Stimulated activated naive B cell treated with anti-CD40 and anti-IgM and Interleukin-4, amounts not matched to agents 10 μg/mL and 1 μg/mL and 100 μg/mL, for 72 hours (primary cell): ENCODE measurements at regions not wholly inside any gene's neighbourhood (a gene's known extent, or its start where the extent isn't known, plus 50 kb on each side); places are given as distances from the start of the nearest gene placed in this dataset.
"Not testable (repeated sequence)": the region's sequence is repeated elsewhere in the genome, so short reads cannot be mapped to it uniquely, and the experiment has no call there.

Source experiments
- ATAC-seq, 2 donors: fragments of 150-1000 bp; cut with Tn5 transposase; replicated peaks; 2 replicates each; pipeline ENCODE4 v1.10.0; 2021; ENCODE audit warnings: moderate library complexity in 1 of 2
- DNase-seq: peaks from one replicate; pipeline ENCODE4 v3.0.0; 2021
- H3K27ac Mint-ChIP-seq: one replicate; pipeline ENCODE4 v1.8.0; 2022; ENCODE audit warnings: mild to moderate bottlenecking, mixed read lengths
- H3K27me3 Mint-ChIP-seq, 2 donors: one replicate each; pipeline ENCODE4 v1.8.0; 2022; ENCODE audit warnings: mixed read lengths in 2 of 2
- H3K36me3 Mint-ChIP-seq, 2 donors: one replicate each; pipeline ENCODE4 v1.8.0; 2022; ENCODE audit warnings: mixed read lengths in 2 of 2, mild to moderate bottlenecking in 1 of 2
- H3K4me1 Mint-ChIP-seq, 2 donors: one replicate each; pipeline ENCODE4 v1.8.0; 2022; ENCODE audit warnings: mixed read lengths in 2 of 2, mild to moderate bottlenecking in 1 of 2
- H3K4me3 Mint-ChIP-seq, 2 donors: one replicate each; pipeline ENCODE4 v1.8.0; 2022; ENCODE audit warnings: mild to moderate bottlenecking in 2 of 2, mixed read lengths in 2 of 2, moderate library complexity in 1 of 2
- H3K9me3 Mint-ChIP-seq, 2 donors: one replicate each; pipeline ENCODE4 v1.8.0; 2022; ENCODE audit warnings: mixed read lengths in 2 of 2, mild to moderate bottlenecking in 1 of 2

DNA sequence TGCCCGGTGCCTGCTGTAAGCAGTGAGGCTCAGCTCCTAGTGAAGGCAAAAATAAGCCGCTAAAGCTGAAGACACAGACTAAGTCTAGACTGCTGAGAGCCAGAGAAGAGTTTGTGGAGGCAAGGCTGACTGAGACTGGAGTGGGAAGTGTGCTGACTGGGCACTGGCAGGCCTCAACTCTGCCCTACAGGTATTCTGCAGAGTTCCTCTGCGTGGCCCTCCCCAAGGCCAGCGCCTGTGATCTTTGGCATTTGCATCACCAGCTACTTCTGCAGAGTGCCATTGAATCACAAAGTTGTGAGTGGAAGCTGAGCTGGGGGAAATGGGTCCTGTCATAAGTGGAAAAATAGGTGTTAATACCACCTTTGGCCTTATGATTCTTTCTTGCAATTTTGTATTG is 905.7 kb downstream of the PLA2G4A start:
- H3K4me3 Mint-ChIP-seq: no peak overlapping the region

DNA sequence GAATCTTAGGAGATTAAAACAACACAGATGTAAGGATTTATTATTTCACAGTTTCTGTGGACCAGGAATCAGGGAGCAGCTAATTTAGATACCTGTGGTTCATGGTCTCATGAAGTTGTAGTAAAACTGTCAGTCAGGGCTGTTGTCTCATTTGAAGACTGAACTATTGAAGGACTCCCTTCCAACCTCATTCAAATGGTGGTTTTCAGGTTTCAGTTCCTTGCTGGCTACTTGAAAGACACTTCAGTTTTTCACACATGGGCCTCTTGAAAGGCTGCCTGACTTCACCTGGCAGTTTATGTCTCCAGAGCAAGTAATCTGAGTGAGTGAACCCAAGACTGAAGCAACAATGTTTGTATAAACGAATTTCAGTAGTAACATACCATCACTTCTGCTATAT is 915.9 kb downstream of the PLA2G4A start:
- DNase-seq: no peak
- peak; percentile 34 to 48 for ATAC-seq
- Mint-ChIP-seq H3K36me3 (no peaks in the 10 kb centered on the region), H3K27me3 (no peaks in the 10 kb centered on the region), H3K27ac (no peak overlapping the region), H3K4me3 (no peak overlapping the region), H3K9me3 (no peaks in the 10 kb centered on the region), H3K4me1 (no peaks in the 10 kb centered on the region)

More for the DNA sequence above, 905.7 kb downstream of the PLA2G4A start:
- Mint-ChIP-seq H3K27me3 (no peaks in the 10 kb centered on the region), H3K4me1 (no peaks in the 10 kb centered on the region), H3K9me3 (peaks cover 0 to 4% of the 10 kb centered on the region in 2 donors), H3K27ac (no peak overlapping the region), H3K36me3 (no peaks in the 10 kb centered on the region)
- DNase-seq (no peak), ATAC-seq (no peak)

DNA sequence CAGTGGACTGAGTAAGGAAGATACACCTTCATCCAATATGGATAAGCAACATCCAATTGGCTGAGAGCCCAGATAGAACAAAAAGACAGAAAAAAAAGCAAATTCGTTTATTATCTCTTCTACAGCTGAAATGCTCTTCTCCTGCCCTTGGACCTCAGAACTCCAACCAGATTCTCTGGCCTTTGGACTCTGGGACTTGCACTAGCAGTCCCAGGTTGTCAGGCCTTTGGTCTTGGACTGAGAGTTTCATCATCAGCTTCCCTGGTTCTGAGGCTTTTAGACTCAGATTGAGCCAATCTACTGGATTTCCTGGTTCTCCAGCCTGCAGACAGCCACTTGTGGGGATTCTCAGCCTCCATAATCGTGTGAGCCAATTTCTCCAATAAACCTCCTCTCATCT is 926.8 kb downstream of the PLA2G4A start:
- no peaks in the 10 kb centered on the region for H3K27me3 Mint-ChIP-seq
- no peak overlapping the region for H3K4me3 Mint-ChIP-seq
- no peaks in the 10 kb centered on the region for H3K36me3 Mint-ChIP-seq
- DNase-seq (no peak), ATAC-seq (no peak)
- no peaks in the 10 kb centered on the region for H3K4me1 Mint-ChIP-seq
- no peak overlapping the region for H3K27ac Mint-ChIP-seq
- peaks cover 0 to 4% of the 10 kb centered on the region in 2 donors for H3K9me3 Mint-ChIP-seq

DNA sequence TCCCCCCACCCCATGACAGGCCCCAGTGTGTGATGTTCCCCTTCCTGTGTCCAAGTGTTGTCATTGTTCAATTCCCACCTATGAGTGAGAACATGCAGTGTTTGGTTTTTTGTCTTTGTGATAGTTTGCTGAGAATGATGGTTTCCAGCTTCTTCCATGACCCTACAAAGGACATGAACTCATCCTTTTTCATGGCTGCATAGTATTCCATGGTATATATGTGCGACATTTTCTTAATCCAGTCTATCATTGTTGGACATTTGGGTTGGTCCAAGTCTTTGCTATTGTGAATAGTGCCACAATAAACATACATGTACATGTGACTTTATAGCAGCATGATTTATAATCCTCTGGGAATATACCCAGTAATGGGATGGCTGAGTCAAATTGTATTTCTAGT is 927.9 kb downstream of the PLA2G4A start:
- DNase-seq, H3K4me3 Mint-ChIP-seq, H3K9me3 Mint-ChIP-seq, H3K27me3 Mint-ChIP-seq, H3K36me3 Mint-ChIP-seq, H3K27ac Mint-ChIP-seq, ATAC-seq, H3K4me1 Mint-ChIP-seq: not testable (repeated sequence)

DNA sequence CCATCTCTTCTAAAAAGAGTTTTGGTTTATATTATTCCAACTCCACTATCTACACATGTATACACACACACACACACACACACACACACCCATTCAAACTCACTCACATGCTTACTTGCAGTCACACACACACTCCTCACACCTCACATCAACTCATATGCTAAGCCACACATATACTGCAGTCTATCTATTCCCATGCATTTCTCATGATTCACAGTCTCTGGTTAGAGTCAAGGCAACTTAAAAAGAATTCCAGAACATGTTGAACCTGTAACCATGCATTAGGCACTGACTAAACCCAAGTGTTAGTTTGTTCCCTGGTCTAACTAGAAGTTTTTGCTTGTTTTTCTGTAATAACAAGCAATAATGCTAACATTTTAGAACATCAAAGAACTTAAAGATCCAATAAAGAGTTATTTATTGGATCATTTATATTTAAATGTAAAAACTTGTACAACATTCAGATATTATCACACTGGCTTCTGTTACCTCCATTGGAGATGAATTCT is 931.1 kb downstream of the PLA2G4A start:
- DNase-seq: no peak
- no peak for ATAC-seq
- Mint-ChIP-seq H3K27me3 (no peaks in the 10 kb centered on the region), H3K27ac (no peak overlapping the region), H3K4me1 (no peaks in the 10 kb centered on the region), H3K36me3 (no peaks in the 10 kb centered on the region), H3K4me3 (no peak overlapping the region), H3K9me3 (peaks cover 0 to 3% of the 10 kb centered on the region in 2 donors)

DNA sequence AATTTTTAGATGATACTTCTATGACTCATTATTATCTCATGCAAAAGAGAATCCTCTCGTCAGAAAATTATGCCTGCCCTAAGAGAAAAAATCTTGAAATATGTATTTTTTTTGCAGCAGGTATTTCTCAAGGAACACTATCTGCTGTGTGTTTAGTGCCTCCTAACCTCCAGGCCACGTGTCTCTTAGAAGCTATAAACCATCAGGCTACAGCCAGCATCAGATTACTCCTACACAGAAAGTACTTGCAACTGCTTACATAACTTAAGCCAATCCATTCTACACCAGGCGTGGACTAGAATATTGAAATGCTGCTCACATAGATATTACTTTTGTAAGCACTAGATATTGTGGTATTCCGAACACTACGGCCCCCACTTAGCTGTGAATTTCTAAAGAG is 933.4 kb downstream of the PLA2G4A start:
- Mint-ChIP-seq H3K27ac (no peak overlapping the region), H3K4me1 (no peaks in the 10 kb centered on the region), H3K4me3 (no peak overlapping the region), H3K27me3 (no peaks in the 10 kb centered on the region), H3K36me3 (no peaks in the 10 kb centered on the region), H3K9me3 (peaks cover 0 to 2% of the 10 kb centered on the region in 2 donors)
- DNase-seq (no peak), ATAC-seq (no peak)

DNA sequence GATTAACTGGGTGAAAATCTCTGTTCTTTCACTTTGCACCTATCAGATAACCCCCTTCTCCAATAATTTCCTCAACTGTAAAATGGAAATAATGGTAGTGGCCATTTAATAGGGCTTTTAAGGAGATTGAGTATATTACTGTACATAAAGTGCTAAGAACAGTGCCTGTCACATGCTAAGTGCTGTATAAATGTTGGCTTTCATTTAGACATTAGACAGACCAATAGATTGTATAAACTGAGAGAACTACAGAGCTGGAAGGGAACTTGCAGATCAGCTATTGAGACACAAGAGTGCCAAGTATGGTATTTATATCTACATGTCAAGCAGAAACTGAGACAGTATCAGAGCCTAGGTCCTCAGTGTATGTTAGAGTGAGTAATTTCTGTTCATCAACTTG is 934.7 kb downstream of the PLA2G4A start:
- Mint-ChIP-seq H3K27ac (no peak overlapping the region), H3K4me3 (no peak overlapping the region), H3K27me3 (no peaks in the 10 kb centered on the region), H3K36me3 (no peaks in the 10 kb centered on the region), H3K9me3 (peaks cover 0 to 3% of the 10 kb centered on the region in 2 donors), H3K4me1 (no peaks in the 10 kb centered on the region)
- ATAC-seq (no peak), DNase-seq (no peak)

DNA sequence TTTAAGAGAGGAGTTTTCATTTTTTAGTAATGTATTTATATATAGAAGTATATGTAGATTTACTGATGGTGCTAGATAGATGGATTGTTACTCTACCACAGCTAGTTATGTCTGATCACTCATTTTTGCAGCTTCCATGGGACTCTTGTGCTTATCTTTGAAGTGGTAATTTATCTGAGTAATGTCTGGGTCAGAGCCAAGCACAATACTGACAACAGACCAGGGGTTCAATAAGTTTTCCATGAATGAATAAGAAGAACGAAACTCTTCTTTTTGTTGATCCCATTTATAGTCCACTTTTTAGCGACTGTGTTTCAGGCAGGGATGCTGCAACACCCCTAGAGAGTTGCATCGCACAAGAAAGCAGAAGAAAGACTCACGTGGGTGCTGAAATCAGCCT is 935.2 kb downstream of the PLA2G4A start:
- no peaks in the 10 kb centered on the region for H3K27me3 Mint-ChIP-seq
- H3K4me3 Mint-ChIP-seq: no peak overlapping the region
- H3K4me1 Mint-ChIP-seq: no peaks in the 10 kb centered on the region
- no peak for DNase-seq
- no peaks in the 10 kb centered on the region for H3K36me3 Mint-ChIP-seq
- H3K9me3 Mint-ChIP-seq: peaks cover 0 to 3% of the 10 kb centered on the region in 2 donors
- no peak for ATAC-seq
- no peak overlapping the region for H3K27ac Mint-ChIP-seq

DNA sequence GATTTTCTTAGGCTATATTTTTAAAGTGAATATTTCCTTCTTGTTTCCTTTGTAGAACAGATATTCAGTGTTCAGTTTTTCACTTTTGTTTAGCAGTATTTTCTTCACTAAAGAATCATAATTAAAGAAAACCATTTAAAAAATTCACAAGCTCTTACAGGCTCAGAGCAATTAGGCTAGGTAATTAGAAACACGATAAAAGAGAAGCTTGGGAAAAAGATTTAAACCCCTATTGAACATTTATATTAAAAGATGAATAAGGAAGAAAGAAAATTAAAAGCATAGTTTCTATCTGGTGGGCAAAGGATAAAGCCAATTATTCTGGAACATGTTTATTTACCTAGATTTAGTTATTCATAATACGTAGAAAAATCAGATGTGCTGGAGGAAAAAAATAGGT is 942.6 kb downstream of the PLA2G4A start:
- no peak overlapping the region for H3K4me3 Mint-ChIP-seq
- no peak overlapping the region for H3K27ac Mint-ChIP-seq
- DNase-seq (no peak), ATAC-seq (no peak)
- no peaks in the 10 kb centered on the region for H3K27me3 Mint-ChIP-seq
- no peaks in the 10 kb centered on the region for H3K36me3 Mint-ChIP-seq
- H3K4me1 Mint-ChIP-seq: no peaks in the 10 kb centered on the region
- peaks cover 5% of the 10 kb centered on the region in 2 donors for H3K9me3 Mint-ChIP-seq

DNA sequence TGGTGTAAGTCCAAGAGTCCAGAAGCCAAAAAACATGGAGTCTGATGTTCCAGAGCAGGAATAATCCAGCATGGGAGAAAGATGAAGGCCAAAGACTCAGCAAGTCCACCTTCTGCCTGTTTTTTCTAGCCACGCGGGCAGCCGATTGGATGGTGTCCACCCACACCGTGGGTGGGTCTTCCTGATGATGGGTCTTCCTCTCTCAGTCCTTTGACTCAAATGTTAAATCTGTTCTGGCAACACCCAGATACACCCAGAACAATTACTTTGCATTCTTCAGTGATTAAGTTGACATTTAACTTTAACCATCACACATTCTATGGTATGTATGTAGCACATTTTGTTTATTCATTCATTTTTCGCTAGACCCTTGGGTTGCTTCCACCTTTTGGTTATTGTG is 944.4 kb downstream of the PLA2G4A start:
- ATAC-seq (no peak), DNase-seq (no peak)
- no peak overlapping the region for H3K27ac Mint-ChIP-seq
- no peaks in the 10 kb centered on the region for H3K4me1 Mint-ChIP-seq
- peaks cover 2 to 5% of the 10 kb centered on the region in 2 donors for H3K9me3 Mint-ChIP-seq
- no peaks in the 10 kb centered on the region for H3K36me3 Mint-ChIP-seq
- no peak overlapping the region for H3K4me3 Mint-ChIP-seq
- no peaks in the 10 kb centered on the region for H3K27me3 Mint-ChIP-seq

DNA sequence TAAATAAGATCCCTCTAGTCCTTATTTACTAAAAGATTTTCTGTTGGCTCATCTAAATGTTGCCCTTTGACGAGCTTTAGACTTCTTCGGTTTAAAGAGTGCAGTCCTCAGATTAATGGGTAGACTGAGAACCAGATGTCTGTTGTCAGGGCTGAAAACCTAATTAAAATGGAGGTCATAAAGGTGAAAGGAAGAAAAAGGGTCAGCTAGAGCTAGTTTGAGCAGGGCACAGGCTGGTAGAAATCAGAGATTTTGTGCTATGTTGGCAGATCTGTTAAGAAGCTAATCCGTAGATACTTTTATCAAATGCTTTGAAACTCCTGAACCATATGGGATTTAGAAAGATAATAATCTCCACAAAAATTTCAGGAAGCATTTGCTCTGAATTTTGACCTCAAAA is 959.0 kb downstream of the PLA2G4A start:
- DNase-seq: no peak
- no peak overlapping the region for H3K4me3 Mint-ChIP-seq
- no peaks in the 10 kb centered on the region for H3K27me3 Mint-ChIP-seq
- ATAC-seq: no peak
- H3K36me3 Mint-ChIP-seq: no peaks in the 10 kb centered on the region
- H3K4me1 Mint-ChIP-seq: no peaks in the 10 kb centered on the region
- no peak overlapping the region for H3K27ac Mint-ChIP-seq
- H3K9me3 Mint-ChIP-seq: peaks cover 2 to 3% of the 10 kb centered on the region in 2 donors

DNA sequence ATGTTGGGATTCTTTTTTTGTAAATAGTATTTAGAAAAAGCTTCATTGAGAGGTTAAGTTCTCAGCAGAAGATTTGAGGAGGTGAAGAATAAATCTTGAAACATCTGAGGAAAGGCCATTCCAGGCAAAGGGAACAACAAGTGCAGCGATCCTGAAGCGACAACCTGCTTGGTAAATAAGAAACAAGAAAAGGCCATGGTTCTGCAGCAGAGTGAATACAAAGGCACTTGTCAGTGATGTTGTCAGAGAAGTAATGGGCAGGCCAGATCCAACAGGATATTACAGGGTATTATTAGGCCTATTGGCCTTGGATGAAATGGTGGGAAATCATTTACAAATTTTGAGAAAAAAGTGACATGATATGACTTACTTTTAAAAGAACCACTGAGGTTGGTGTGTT is 960.0 kb downstream of the PLA2G4A start:
- H3K27me3 Mint-ChIP-seq: no peaks in the 10 kb centered on the region
- H3K27ac Mint-ChIP-seq: no peak overlapping the region
- ATAC-seq (no peak), DNase-seq (no peak)
- H3K4me1 Mint-ChIP-seq: no peaks in the 10 kb centered on the region
- no peak overlapping the region for H3K4me3 Mint-ChIP-seq
- no peaks in the 10 kb centered on the region for H3K36me3 Mint-ChIP-seq
- peaks cover 3 to 5% of the 10 kb centered on the region in 2 donors for H3K9me3 Mint-ChIP-seq

DNA sequence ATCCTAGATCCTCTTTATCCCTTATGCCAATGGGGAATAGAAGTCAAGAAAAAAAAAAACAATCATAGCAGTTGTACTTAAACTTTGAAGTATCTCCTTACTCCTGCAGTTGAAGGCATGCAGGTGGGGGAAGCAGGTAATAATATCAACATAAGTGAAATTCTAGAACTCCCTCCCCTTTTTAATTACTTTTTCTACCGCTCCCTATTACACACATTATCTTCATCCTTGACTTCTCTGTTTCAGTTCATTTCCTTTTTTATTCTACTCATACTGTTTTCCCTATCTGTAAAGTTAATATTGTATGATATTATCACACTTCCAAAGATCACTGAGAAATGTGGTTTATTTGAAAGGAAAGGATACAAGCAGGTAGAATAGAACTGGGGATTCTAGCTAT is 962.0 kb downstream of the PLA2G4A start:
- no peaks in the 10 kb centered on the region for H3K4me1 Mint-ChIP-seq
- ATAC-seq: no peak
- DNase-seq: no peak
- no peak overlapping the region for H3K4me3 Mint-ChIP-seq
- no peaks in the 10 kb centered on the region for H3K27me3 Mint-ChIP-seq
- H3K9me3 Mint-ChIP-seq: peaks cover 3 to 5% of the 10 kb centered on the region in 2 donors
- H3K36me3 Mint-ChIP-seq: no peaks in the 10 kb centered on the region
- H3K27ac Mint-ChIP-seq: no peak overlapping the region

DNA sequence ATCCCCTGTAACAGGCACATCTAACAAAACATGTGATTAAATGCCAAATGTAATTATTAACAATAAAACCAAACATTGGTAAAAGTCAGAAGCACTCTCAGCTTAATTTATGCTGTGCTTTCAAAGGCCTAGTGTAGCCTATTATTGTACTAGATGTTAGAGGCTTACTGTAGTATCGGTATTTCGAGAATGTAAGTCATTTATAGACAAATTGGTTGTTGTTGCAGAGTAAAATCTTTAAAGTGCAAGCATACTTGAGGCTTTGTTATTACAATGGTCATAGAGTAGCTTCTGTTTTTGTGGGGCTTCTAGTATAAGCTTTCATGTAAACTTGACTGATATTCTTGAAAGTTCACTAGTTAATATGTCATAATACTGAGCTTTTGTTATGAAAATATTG is 965.8 kb downstream of the PLA2G4A start:
- no peak overlapping the region for H3K4me3 Mint-ChIP-seq
- H3K4me1 Mint-ChIP-seq: no peaks in the 10 kb centered on the region
- no peaks in the 10 kb centered on the region for H3K27me3 Mint-ChIP-seq
- no peak for ATAC-seq
- DNase-seq: no peak
- peaks cover 3 to 7% of the 10 kb centered on the region in 2 donors for H3K9me3 Mint-ChIP-seq
- H3K36me3 Mint-ChIP-seq: no peaks in the 10 kb centered on the region
- no peak overlapping the region for H3K27ac Mint-ChIP-seq

DNA sequence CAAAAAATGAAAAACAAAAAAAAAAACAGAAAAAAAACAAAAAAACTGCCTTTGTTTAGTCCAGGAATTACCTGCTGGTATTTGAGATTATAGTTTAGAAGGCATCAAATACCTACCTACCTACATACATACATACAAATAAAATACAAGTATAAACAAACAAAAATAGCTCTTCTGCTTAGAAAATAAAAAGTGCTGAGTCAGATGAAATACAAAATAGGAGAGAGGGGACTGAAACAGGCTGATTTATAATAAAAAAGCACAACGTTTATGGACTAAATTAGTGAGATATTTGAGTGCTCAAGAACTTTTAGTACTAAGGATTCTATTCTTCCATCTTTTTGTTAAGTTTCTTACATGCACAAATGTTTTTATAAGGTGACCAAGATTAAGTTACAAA is 980.8 kb downstream of the PLA2G4A start:
- no peaks in the 10 kb centered on the region for H3K36me3 Mint-ChIP-seq
- DNase-seq (no peak), ATAC-seq (no peak)
- peaks cover 0 to 2% of the 10 kb centered on the region in 2 donors for H3K9me3 Mint-ChIP-seq
- H3K27ac Mint-ChIP-seq: no peak overlapping the region
- no peaks in the 10 kb centered on the region for H3K4me1 Mint-ChIP-seq
- H3K27me3 Mint-ChIP-seq: no peaks in the 10 kb centered on the region
- H3K4me3 Mint-ChIP-seq: no peak overlapping the region

DNA sequence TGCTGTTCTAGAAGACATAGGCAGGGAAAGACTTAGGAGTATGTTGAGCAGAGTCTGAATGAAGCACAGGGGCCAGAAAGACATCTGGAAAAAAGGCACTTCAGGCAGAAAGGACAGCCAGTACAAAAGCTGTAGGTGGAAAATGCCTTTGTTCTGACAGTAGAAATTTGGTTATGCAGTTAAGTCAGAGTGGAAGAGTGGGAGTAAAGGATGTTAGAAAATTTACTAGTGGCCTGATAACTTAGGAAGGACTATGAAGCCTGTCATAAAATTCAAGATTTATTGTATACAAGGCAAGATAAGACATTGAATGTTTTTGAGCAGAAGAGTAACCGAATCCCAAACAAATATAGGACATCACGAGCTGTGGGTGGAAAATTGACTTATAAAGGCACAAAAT is 987.9 kb downstream of the PLA2G4A start:
- Mint-ChIP-seq H3K9me3 (peaks cover 11 to 12% of the 10 kb centered on the region in 2 donors), H3K36me3 (no peaks in the 10 kb centered on the region), H3K27ac (no peak overlapping the region), H3K4me3 (no peak overlapping the region), H3K27me3 (no peaks in the 10 kb centered on the region), H3K4me1 (no peaks in the 10 kb centered on the region)
- ATAC-seq (no peak), DNase-seq (no peak)
